Naive thymus-derived CD4-positive, alpha-beta T cell (primary cell): ENCODE measurements at regions not wholly inside any gene's neighbourhood (a gene's known extent, or its start where the extent isn't known, plus 50 kb on each side); places are given as distances from the start of the nearest gene placed in this dataset.

Experiments
- ATAC-seq: fragments of 150-1000 bp; cut with Tn5 transposase; 2 replicates; pipeline ENCODE4 v1.10.0; 2021; ENCODE audit warnings: mild to moderate bottlenecking, moderate library complexity
- CTCF ChIA-PET: fragments of 350-600 bp; sonication (Branson Sonifier 250); formaldehyde crosslinking; loops from one replicate; lab custom pipeline; 2021; ENCODE audit warnings: antibody characterized with exemption; lab: Charles Lee
- POLR2A ChIA-PET: fragments of 350-600 bp; sonication (Branson Sonifier 250); formaldehyde crosslinking; loops from one replicate; lab custom pipeline; 2021; ENCODE audit warnings: antibody characterized with exemption, inconsistent platforms; lab: Charles Lee
- DNase-seq, 9 donors: peaks; one replicate each; pipeline versions ENCODE4 v3.0.0 to v3.0.0-alpha.2; 2020 to 2022; ENCODE audit warnings: mixed read lengths in 1 of 9
- H3K27ac ChIP-seq: one replicate; pipeline ENCODE4 v1.7.0; 2013; ENCODE audit warnings: mild to moderate bottlenecking, low read depth, low read length, moderate library complexity
- H3K27me3 ChIP-seq, 2 donors: one replicate each; pipeline ENCODE4 v1.7.0; 2013; ENCODE audit warnings: low read length in 2 of 2, mild to moderate bottlenecking in 2 of 2, moderate library complexity in 2 of 2; ENCODE audit not compliant: control insufficient read depth in 2 of 2, insufficient read depth in 2 of 2
- H3K36me3 ChIP-seq, 3 experiments: 1 replicate in 2 of 3; 2 replicates in 1 of 3; pipeline ENCODE4 v1.7.0; 2013; ENCODE audit warnings: low read length in 3 of 3, mild to moderate bottlenecking in 3 of 3, moderate library complexity in 1 of 3; ENCODE audit not compliant: insufficient read depth in 3 of 3, control insufficient read depth in 2 of 3
- H3K4me1 ChIP-seq, 2 donors: one replicate each; pipeline ENCODE4 v1.7.0; 2013; ENCODE audit warnings: low read length in 2 of 2, mild to moderate bottlenecking in 2 of 2, moderate library complexity in 1 of 2; ENCODE audit not compliant: control insufficient read depth in 2 of 2, insufficient read depth in 2 of 2
- H3K4me3 ChIP-seq: 2 replicates; pipeline ENCODE4 v1.7.0; 2013; ENCODE audit warnings: mild to moderate bottlenecking, low read length
- H3K9me3 ChIP-seq, 3 experiments: 1 replicate in 2 of 3; 2 replicates in 1 of 3; pipeline ENCODE4 v1.7.0; 2013; ENCODE audit warnings: low read length in 3 of 3; ENCODE audit not compliant: control insufficient read depth in 2 of 3
- H3K27ac Mint-ChIP-seq, 9 donors: one replicate each; pipeline ENCODE4 v1.8.0; 2020 to 2022; ENCODE audit warnings: mixed read lengths in 9 of 9, mild to moderate bottlenecking in 8 of 9, moderate library complexity in 5 of 9, inconsistent platforms in 2 of 9
- H3K27me3 Mint-ChIP-seq, 5 donors: one replicate each; pipeline ENCODE4 v1.8.0; 2021 to 2022; ENCODE audit warnings: mixed read lengths in 5 of 5, mild to moderate bottlenecking in 1 of 5
- H3K36me3 Mint-ChIP-seq, 5 donors: one replicate each; pipeline ENCODE4 v1.8.0; 2020 to 2022; ENCODE audit warnings: mixed read lengths in 5 of 5, mild to moderate bottlenecking in 3 of 5, inconsistent platforms in 1 of 5
- H3K4me1 Mint-ChIP-seq, 7 donors: one replicate each; pipeline ENCODE4 v1.8.0; 2020 to 2022; ENCODE audit warnings: mixed read lengths in 7 of 7, mild to moderate bottlenecking in 3 of 7, inconsistent platforms in 1 of 7
- H3K4me3 Mint-ChIP-seq, 10 donors: one replicate each; pipeline ENCODE4 v1.8.0; 2020 to 2022; ENCODE audit warnings: mild to moderate bottlenecking in 10 of 10, mixed read lengths in 10 of 10, moderate library complexity in 6 of 10, inconsistent platforms in 2 of 10
- H3K9me3 Mint-ChIP-seq, 11 donors: one replicate each; pipeline ENCODE4 v1.8.0; 2020 to 2022; ENCODE audit warnings: mixed read lengths in 11 of 11, mild to moderate bottlenecking in 4 of 11, inconsistent platforms in 1 of 11, moderate library complexity in 1 of 11
- intact Hi-C, 2 donors: fragments of 100-400 bp; cut with micrococcal nuclease; formaldehyde crosslinking; loops; one replicate each; pipeline ENCODE4 v1.15.1; 2023

- H3K27ac Mint-ChIP-seq: no peak overlapping the region
- no peak overlapping the region for H3K4me3 ChIP-seq
- ATAC-seq: no peak
- H3K4me1 Mint-ChIP-seq: no peaks in the 10 kb centered on the region
- H3K36me3 Mint-ChIP-seq: no peaks in the 10 kb centered on the region
- no peaks in the 10 kb centered on the region for H3K36me3 ChIP-seq
- peaks cover 0 to 10% (median 3%) of the 10 kb centered on the region in 5 donors for H3K27me3 Mint-ChIP-seq
- POLR2A ChIA-PET: no interaction called here
- intact Hi-C loops: no loop called here
- no peak overlapping the region for H3K4me3 Mint-ChIP-seq
- H3K27me3 ChIP-seq: no peaks in the 10 kb centered on the region
- no peak overlapping the region for H3K27ac ChIP-seq
- peaks cover 0 to 8% (median 0%) of the 10 kb centered on the region in 11 donors for H3K9me3 Mint-ChIP-seq
- no peak for DNase-seq
- no peaks in the 10 kb centered on the region for H3K9me3 ChIP-seq
- CTCF ChIA-PET: no interaction called here
- no peaks in the 10 kb centered on the region for H3K4me1 ChIP-seq
These were observed 410.6 kb downstream of the ZNF521 start for GRCh38 chr18:24941174-24941951.

DNA sequence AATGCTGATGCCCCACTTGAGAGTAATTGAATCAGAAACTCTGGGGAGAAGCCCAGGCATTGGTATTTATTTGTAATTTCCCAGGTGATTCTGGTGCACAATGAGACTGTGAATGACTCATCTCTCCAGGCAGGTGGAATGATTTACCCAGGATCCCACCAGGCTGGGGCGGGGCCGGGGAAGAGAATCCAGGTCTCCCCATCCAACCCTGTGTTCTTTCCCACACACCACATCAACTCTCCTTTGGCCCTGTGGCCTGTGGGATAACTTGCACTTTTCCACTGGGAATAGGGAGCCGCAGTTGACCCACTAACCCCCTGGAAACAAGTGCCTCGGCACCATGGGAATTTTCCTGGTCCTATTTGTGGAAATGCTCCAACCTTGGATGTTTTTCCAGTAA, 409.8 kb downstream of the ZNF521 start:
- intact Hi-C loops: no loop called here
- DNase-seq (no peak), ATAC-seq (no peak)
- H3K36me3 ChIP-seq: no peaks in the 10 kb centered on the region
- Mint-ChIP-seq H3K36me3 (no peaks in the 10 kb centered on the region), H3K27me3 (peaks cover 0 to 10% (median 3%) of the 10 kb centered on the region in 5 donors), H3K27ac (no peak overlapping the region), H3K4me1 (no peaks in the 10 kb centered on the region), H3K4me3 (no peak overlapping the region), H3K9me3 (peaks cover 0 to 8% (median 0%) of the 10 kb centered on the region in 11 donors)
- CTCF ChIA-PET: no interaction called here
- no peak overlapping the region for H3K4me3 ChIP-seq
- POLR2A ChIA-PET: no interaction called here
- no peak overlapping the region for H3K27ac ChIP-seq
- no peaks in the 10 kb centered on the region for H3K9me3 ChIP-seq
- H3K27me3 ChIP-seq: no peaks in the 10 kb centered on the region
- no peaks in the 10 kb centered on the region for H3K4me1 ChIP-seq

DNA sequence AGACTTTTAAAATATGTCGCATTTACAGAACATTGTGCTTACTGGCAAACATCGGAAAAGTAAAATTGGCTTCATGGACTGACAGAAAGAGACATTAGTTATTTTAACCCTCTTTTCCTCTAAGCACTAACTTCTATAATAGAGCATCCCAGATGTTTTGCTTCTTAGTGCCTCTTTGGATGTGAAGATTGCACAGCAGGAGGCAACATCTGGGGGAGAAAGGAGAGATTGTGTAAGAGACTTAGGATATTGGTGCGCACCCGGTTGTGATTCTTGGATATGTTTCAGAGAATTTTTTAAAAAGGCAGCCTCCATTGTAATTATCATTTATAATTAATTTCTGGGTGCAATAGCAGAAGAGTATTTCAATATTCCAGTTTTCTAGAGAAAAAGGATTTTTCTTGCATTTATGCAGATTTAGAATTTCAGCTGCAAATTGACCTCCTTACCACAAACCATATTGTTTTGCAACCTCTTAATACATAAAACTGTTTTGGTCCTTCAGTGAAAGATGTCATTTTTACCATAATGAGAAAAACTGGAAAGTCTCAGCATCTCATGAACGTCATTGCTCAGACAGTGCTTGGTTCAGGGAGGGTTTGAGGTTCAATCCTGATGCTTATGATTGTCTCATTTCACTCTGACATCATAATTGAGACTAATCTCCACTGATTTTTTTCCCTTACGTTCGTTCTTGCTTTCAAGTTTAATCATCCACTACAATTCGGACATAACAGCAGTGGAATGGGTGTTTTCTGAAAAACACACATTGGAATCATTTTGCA, 404.3 kb downstream of the ZNF521 start:
- Mint-ChIP-seq H3K9me3 (peaks cover 0 to 8% (median 0%) of the 10 kb centered on the region in 11 donors), H3K36me3 (no peaks in the 10 kb centered on the region), H3K4me3 (no peak overlapping the region), H3K4me1 (no peaks in the 10 kb centered on the region), H3K27me3 (peaks cover 0 to 5% (median 3%) of the 10 kb centered on the region in 5 donors), H3K27ac (no peak overlapping the region)
- no peaks in the 10 kb centered on the region for H3K27me3 ChIP-seq
- POLR2A ChIA-PET: no interaction called here
- no peak overlapping the region for H3K27ac ChIP-seq
- no peaks in the 10 kb centered on the region for H3K4me1 ChIP-seq
- H3K4me3 ChIP-seq: no peak overlapping the region
- DNase-seq: no peak
- H3K9me3 ChIP-seq: no peaks in the 10 kb centered on the region
- intact Hi-C loops: no loop called here
- CTCF ChIA-PET: no interaction called here
- no peaks in the 10 kb centered on the region for H3K36me3 ChIP-seq
- no peak for ATAC-seq

DNA sequence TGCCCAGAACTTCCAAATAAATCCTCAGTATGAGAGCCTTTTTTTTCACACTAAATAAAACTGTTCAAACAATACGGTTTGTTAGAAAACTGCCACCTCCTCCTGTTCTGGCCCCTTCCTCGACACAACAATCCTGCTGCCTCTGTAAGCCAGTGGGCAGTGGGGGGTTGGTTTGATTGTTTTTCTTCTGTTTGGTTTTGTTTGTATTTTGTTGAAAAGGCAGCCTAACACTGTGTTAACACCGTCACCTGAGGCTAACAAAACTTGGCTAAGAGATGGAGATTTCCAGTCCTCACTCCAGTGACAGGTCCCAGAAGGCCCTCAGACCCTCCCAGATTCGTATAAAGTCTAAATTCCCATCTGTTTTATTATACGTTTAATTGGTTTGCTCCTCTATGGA, 402.1 kb downstream of the ZNF521 start:
- Mint-ChIP-seq H3K4me3 (no peak overlapping the region), H3K27me3 (peaks cover 0 to 5% (median 0%) of the 10 kb centered on the region in 5 donors), H3K27ac (no peak overlapping the region), H3K9me3 (peaks cover 0 to 4% (median 0%) of the 10 kb centered on the region in 11 donors), H3K4me1 (no peaks in the 10 kb centered on the region), H3K36me3 (no peaks in the 10 kb centered on the region)
- ChIA-PET POLR2A (no interaction called here), CTCF (no interaction called here)
- H3K4me3 ChIP-seq: no peak overlapping the region
- no peak overlapping the region for H3K27ac ChIP-seq
- no peaks in the 10 kb centered on the region for H3K9me3 ChIP-seq
- H3K4me1 ChIP-seq: no peaks in the 10 kb centered on the region
- intact Hi-C loops: no loop called here
- H3K36me3 ChIP-seq: no peaks in the 10 kb centered on the region
- ATAC-seq (no peak), DNase-seq (no peak)
- no peaks in the 10 kb centered on the region for H3K27me3 ChIP-seq

- POLR2A ChIA-PET: no interaction called here
These were observed 397.6 kb downstream of the ZNF521 start for GRCh38 chr18:24954341-24954740.

DNA sequence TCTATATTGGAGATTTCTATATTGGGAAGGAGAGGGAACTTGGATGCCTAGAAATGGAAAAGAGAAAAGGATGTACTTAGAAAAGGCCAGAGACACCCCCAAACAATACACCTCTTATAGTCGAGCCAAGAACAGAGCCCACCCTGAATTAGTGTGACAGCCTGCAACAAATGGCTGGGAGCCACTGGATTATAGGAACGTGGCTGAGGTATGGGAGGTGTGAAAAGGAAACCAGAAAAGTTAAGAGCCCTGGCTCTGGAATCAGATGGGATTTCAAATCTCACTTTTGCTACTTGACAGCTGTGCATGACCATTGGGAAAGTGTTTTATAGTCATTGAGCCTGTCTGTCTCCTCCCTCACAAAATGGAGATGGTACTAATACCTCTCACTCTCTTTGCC, 394.0 kb downstream of the ZNF521 start:
- H3K4me3 ChIP-seq: no peak overlapping the region
- no peak overlapping the region for H3K27ac Mint-ChIP-seq
- no peaks in the 10 kb centered on the region for H3K36me3 ChIP-seq
- H3K36me3 Mint-ChIP-seq: no peaks in the 10 kb centered on the region
- ChIA-PET POLR2A (no interaction called here), CTCF (no interaction called here)
- H3K9me3 Mint-ChIP-seq: peaks cover 0 to 7% (median 0%) of the 10 kb centered on the region in 11 donors
- no peak for ATAC-seq
- H3K4me3 Mint-ChIP-seq: no peak overlapping the region
- H3K27me3 Mint-ChIP-seq: no peaks in the 10 kb centered on the region
- DNase-seq: no peak
- no peaks in the 10 kb centered on the region for H3K4me1 Mint-ChIP-seq
- H3K4me1 ChIP-seq: no peaks in the 10 kb centered on the region
- H3K27me3 ChIP-seq: no peaks in the 10 kb centered on the region
- no peak overlapping the region for H3K27ac ChIP-seq
- H3K9me3 ChIP-seq: no peaks in the 10 kb centered on the region
- intact Hi-C loops: no loop called here

More at GRCh38 chr18:24954341-24954740, 397.6 kb downstream of the ZNF521 start:
- Histone ChIP-seq H3K27me3 (no peaks in the 10 kb centered on the region), H3K4me3 (no peak overlapping the region), H3K27ac (no peak overlapping the region), H3K9me3 (no peaks in the 10 kb centered on the region), H3K4me1 (no peaks in the 10 kb centered on the region), H3K36me3 (no peaks in the 10 kb centered on the region)
- CTCF ChIA-PET: no interaction called here
- peaks cover 0 to 4% (median 0%) of the 10 kb centered on the region in 11 donors for H3K9me3 Mint-ChIP-seq
- no peak for DNase-seq
- no peak for ATAC-seq
- no peaks in the 10 kb centered on the region for H3K36me3 Mint-ChIP-seq
- intact Hi-C loops: no loop called here
- no peaks in the 10 kb centered on the region for H3K4me1 Mint-ChIP-seq
- H3K27me3 Mint-ChIP-seq: no peaks in the 10 kb centered on the region
- no peak overlapping the region for H3K27ac Mint-ChIP-seq
- no peak overlapping the region for H3K4me3 Mint-ChIP-seq
